ENCODE measurements at regions not wholly inside any gene's neighbourhood (a gene's known extent, or its start where the extent isn't known, plus 50 kb on each side); places are given as distances from the start of the nearest gene placed in this dataset.

DNA sequence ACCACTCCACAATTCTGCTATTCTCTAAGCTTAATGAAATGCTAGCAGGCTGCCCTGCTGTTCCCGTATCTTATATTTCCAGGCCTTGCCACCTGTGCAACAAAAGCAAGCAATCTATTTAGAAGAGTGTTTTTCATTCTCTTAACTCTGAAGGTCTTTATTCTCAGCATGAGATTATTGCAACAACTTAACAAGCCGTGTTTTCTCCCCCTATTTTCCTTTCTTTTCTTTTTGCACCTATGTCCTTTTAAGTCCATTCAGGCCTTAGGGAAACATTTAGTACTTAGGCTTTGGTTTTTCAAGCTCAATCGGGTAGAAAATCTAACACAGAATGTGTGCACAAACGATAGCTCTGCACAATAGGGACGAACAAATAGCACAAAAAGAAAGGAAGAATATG is 89.6 kb upstream of the DMRTA1 start:
- H3K4me1 ChIP-seq (ENCODE audit: control insufficient read depth, insufficient read depth, low read length) = no peaks in the 10 kb centered on the region
- no peak overlapping the region for H3K4me2 ChIP-seq (ENCODE audit: control insufficient read depth, insufficient read depth)
- ATAC-seq (no peak), DNase-seq (ENCODE audit: low read depth, low spot score) (no peak), FAIRE-seq (no peak)
- BruUV-seq (replicated peaks) = no TSS peak
- intact Hi-C loops (cut with micrococcal nuclease; ENCODE audit: unreplicated experiment) (no loop called here), in situ Hi-C loops (cut with MboI) (no loop called here)
- H4K20me1 ChIP-seq (ENCODE audit: control insufficient read depth, insufficient read depth) = no peaks in the 10 kb centered on the region
- 10% methylated on average over 5 of the region's 5 CpGs for WGBS (ENCODE audit: insufficient coverage, insufficient replicate concordance, low lambda C conversion rate, missing lambda C conversion rate)
- no peak for TF ChIP-seq YBX1 (IDR thresholded peaks at IDR 0.05)
- TF ChIP-seq, protein P1, sequence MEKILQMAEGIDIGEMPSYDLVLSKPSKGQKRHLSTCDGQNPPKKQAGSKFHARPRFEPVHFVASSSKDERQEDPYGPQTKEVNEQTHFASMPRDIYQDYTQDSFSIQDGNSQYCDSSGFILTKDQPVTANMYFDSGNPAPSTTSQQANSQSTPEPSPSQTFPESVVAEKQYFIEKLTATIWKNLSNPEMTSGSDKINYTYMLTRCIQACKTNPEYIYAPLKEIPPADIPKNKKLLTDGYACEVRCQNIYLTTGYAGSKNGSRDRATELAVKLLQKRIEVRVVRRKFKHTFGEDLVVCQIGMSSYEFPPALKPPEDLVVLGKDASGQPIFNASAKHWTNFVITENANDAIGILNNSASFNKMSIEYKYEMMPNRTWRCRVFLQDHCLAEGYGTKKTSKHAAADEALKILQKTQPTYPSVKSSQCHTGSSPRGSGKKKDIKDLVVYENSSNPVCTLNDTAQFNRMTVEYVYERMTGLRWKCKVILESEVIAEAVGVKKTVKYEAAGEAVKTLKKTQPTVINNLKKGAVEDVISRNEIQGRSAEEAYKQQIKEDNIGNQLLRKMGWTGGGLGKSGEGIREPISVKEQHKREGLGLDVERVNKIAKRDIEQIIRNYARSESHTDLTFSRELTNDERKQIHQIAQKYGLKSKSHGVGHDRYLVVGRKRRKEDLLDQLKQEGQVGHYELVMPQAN (conservative IDR thresholded peaks at IDR 0.05) = no peak
- TF ChIP-seq MEF2B (IDR thresholded peaks at IDR 0.05; ENCODE audit: partially characterized antibody, poor library complexity, severe bottlenecking) = no peak
- TF ChIP-seq NR2C1 (IDR thresholded peaks at IDR 0.05) = no peak
- no peak for TF ChIP-seq CREB1 (IDR thresholded peaks at IDR 0.05; ENCODE audit: low read depth)
- no peak for TF ChIP-seq HDAC6 (IDR thresholded peaks at IDR 0.05; ENCODE audit: unreplicated experiment)
- TF ChIP-seq, protein P2, sequence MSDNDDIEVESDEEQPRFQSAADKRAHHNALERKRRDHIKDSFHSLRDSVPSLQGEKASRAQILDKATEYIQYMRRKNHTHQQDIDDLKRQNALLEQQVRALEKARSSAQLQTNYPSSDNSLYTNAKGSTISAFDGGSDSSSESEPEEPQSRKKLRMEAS (IDR thresholded peaks at IDR 0.05; ENCODE audit: low read depth, low read length) = no peak
- TF ChIP-seq, protein P3, sequence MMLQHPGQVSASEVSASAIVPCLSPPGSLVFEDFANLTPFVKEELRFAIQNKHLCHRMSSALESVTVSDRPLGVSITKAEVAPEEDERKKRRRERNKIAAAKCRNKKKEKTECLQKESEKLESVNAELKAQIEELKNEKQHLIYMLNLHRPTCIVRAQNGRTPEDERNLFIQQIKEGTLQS (IDR thresholded peaks at IDR 0.05; ENCODE audit: borderline replicate concordance, extremely low read depth, low read depth, low read length) = no peak
- TF ChIP-seq, protein P4, sequence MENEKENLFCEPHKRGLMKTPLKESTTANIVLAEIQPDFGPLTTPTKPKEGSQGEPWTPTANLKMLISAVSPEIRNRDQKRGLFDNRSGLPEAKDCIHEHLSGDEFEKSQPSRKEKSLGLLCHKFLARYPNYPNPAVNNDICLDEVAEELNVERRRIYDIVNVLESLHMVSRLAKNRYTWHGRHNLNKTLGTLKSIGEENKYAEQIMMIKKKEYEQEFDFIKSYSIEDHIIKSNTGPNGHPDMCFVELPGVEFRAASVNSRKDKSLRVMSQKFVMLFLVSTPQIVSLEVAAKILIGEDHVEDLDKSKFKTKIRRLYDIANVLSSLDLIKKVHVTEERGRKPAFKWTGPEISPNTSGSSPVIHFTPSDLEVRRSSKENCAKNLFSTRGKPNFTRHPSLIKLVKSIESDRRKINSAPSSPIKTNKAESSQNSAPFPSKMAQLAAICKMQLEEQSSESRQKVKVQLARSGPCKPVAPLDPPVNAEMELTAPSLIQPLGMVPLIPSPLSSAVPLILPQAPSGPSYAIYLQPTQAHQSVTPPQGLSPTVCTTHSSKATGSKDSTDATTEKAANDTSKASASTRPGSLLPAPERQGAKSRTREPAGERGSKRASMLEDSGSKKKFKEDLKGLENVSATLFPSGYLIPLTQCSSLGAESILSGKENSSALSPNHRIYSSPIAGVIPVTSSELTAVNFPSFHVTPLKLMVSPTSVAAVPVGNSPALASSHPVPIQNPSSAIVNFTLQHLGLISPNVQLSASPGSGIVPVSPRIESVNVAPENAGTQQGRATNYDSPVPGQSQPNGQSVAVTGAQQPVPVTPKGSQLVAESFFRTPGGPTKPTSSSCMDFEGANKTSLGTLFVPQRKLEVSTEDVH (IDR thresholded peaks at IDR 0.05; ENCODE audit: low read depth, partially characterized antibody) = no peak
- TF ChIP-seq EED (IDR thresholded peaks at IDR 0.05; ENCODE audit: low read depth) = no peak
- TF ChIP-seq NFYB (IDR thresholded peaks at IDR 0.05; ENCODE audit: insufficient read depth, low read depth, low read length) = no peak
- TF ChIP-seq HDAC2 (IDR thresholded peaks at IDR 0.05) = no peak
- TF ChIP-seq, protein P5, sequence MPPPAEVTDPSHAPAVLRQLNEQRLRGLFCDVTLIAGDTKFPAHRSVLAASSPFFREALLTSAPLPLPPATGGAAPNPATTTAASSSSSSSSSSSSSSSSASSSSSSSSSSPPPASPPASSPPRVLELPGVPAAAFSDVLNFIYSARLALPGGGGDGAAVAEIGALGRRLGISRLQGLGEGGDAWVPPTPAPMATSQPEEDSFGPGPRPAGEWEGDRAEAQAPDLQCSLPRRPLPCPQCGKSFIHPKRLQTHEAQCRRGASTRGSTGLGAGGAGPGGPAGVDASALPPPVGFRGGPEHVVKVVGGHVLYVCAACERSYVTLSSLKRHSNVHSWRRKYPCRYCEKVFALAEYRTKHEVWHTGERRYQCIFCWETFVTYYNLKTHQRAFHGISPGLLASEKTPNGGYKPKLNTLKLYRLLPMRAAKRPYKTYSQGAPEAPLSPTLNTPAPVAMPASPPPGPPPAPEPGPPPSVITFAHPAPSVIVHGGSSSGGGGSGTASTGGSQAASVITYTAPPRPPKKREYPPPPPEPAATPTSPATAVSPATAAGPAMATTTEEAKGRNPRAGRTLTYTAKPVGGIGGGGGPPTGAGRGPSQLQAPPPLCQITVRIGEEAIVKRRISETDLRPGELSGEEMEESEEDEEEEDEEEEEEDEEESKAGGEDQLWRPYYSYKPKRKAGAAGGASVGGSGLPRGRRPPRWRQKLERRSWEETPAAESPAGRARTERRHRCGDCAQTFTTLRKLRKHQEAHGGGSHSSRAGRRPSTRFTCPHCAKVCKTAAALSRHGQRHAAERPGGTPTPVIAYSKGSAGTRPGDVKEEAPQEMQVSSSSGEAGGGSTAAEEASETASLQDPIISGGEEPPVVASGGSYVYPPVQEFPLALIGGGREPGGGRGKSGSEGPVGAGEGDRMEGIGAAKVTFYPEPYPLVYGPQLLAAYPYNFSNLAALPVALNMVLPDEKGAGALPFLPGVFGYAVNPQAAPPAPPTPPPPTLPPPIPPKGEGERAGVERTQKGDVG (CRISPR knock-in tag; IDR thresholded peaks at IDR 0.05) = no peak
- no peak for TF ChIP-seq HDGF (IDR thresholded peaks at IDR 0.05)
- no peak for TF ChIP-seq ZNF622 (IDR thresholded peaks at IDR 0.05)
- no peak for TF ChIP-seq SMARCA5 (IDR thresholded peaks at IDR 0.05)
- TF ChIP-seq STAT3 (IDR thresholded peaks at IDR 0.05; ENCODE audit: low read depth, low read length) = no peak
- no peak overlapping the region for H3K27ac ChIP-seq (ENCODE audit: control insufficient read depth, insufficient read depth)
- H3K27me3 ChIP-seq (replicated peaks in 1 of 2; ENCODE audit: control insufficient read depth in 2 of 2, insufficient read depth in 2 of 2, low read length in 1 of 2) = no peaks in the 10 kb centered on the region
- ChIA-PET RAD21 (ENCODE audit: unreplicated experiment) (no interaction called here), CTCF (interaction anchor here (1.3 kb wide), 1 partner anchor 10 kb away, joined by 3 read pairs; no protein-coding TSS in a partner anchor), POLR2A (no interaction called here), SMC1A (ENCODE audit: uncharacterized antibody, unreplicated experiment) (no interaction called here)
- H2AFZ ChIP-seq (ENCODE audit: control insufficient read depth, low read depth, low read length) = no peak overlapping the region
- no peak overlapping the region for H3K9ac ChIP-seq (ENCODE audit: control insufficient read depth, insufficient read depth, low read length)
- H3K36me3 ChIP-seq (ENCODE audit: control insufficient read depth in 2 of 2, insufficient read depth in 2 of 2, low read length in 1 of 2) = no peaks in the 10 kb centered on the region
- H3K9me3 ChIP-seq (replicated peaks; ENCODE audit: control insufficient read depth, insufficient read depth, low read length) = no peaks in the 10 kb centered on the region
- H3K79me2 ChIP-seq (ENCODE audit: control insufficient read depth, insufficient read depth, low read length) = no peaks in the 10 kb centered on the region
- H3K4me3 ChIP-seq = no peak overlapping the region
